ENCODE measurements at regions not wholly inside any gene's neighbourhood (a gene's known extent, or its start where the extent isn't known, plus 50 kb on each side); places are given as distances from the start of the nearest gene placed in this dataset.

GRCh38 chr13:111551204-111551820 is 230.9 kb downstream of the TEX29 start:
- DNase-seq (ENCODE audit: extremely low read depth, low read depth) = no peak

DNA sequence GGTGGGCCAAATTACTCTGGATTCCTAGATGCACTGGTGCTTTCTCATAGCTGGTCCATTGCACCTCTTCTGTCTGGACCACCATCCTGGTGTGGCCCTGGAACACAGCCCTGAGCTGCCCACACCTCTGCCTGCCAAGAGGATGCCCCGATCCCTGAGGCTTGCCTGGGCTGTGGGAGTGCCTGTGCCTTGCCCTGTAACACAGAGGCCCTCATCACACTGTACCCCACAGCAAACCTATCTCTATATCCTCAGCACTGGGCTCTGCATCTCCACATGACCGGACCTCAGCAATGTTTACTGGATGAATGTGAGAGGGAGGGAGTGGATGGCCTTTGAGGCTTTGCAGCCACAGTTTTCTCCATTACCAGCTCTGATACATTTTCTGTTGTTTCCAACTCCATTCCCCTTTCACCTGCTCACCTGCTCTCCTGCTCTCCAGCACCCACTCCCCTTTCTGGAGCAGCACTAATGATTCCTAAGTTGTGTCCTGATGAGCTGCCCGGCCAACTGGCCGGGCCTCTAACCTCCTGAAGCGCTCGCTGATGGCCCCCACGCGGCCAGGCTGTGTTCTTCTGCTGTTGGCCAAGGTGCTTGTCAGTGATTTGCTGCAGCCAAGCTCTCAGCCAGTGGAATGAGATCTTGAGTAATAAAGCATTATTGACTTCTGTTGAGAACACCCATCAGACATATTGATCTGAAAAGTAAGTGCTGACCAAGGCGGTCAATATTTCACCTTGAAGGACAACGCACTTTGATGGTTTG is 232.6 kb downstream of the TEX29 start:
- DNase-seq (ENCODE audit: extremely low read depth, low read depth) = no peak

GRCh38 chr13:111554539-111555267 is 234.3 kb downstream of the TEX29 start:
- DNase-seq (ENCODE audit: extremely low read depth, low read depth) = no peak

GRCh38 chr13:111555268-111555808 is 234.9 kb downstream of the TEX29 start:
- DNase-seq (ENCODE audit: extremely low read depth, low read depth) = no peak

DNA sequence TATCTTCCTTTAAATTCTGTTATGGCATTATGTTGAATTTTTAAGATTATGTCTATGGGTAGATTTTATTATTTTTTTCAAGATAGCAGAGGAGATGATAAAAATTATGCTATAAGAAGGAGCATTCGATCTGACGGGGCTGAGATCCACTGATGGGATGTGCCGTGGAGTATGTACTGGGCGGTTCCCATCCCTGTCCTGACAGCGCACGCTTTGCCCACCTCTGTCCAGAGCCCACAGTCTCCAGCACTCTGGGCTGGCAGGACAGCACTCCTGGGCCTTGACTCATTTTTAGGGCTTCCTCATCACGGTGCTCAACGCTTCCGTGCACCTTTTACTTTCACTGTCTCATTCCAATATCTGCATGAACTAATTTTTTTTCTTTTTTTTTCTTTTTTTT is 235.5 kb downstream of the TEX29 start:
- no peak for DNase-seq (ENCODE audit: extremely low read depth, low read depth)

DNA sequence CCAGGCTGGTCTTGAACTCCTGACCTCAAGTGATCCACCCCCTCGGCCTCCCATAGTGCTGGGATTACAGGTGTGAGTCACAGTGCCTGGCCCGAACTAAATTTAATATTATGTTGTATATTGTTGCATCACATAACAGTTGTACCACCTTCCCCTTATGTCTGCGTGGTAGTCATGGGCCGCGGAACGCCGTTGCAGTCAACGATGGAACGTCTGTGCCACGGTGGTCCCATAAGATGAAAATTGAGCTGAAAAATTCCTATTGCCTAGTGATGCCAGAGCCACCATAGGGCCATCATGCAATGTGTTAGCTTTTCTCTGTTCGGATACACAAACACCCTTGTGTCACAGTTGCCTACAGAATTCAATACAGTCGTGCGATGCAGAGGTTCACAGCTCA is 236.1 kb downstream of the TEX29 start:
- no peak for DNase-seq (ENCODE audit: extremely low read depth, low read depth)

DNA sequence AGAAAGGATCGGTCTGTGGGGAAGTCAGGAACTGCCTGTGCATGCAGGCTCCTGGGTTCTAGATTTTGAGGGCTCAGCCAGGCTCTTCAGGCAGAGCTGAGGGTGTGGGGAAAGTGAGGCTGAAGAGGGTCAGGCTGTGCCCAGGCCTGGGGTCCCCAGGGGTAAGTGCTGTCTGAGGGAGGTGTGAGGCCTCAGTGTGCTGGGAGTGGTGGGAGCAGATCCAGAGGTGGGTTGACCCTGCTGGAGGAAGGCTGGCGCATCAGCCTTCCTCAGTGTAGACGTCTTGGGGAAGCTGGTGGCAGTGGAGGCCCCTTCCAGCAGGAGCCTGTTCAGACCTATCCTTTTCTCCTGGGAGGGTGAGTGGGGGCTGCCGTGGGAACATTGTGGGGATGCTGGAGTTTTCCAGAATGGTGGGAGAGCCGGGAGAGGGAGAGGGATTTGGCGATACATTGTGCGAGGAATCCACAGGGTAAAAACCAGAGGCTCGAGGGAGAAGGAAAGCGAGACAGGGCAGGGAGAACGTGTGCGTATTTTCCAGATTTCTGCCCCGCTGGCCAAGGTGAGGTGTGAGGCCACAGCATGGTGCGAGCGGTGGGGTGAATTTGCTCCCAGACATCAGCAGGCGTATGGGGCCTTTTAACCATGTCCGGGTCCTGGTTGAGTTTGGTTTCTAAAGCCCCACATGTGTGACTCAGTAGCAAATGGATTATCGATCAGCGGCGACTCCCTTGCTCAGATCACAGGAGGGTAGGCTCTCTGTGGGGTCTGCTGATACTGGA is 237.7 kb downstream of the TEX29 start:
- DNase-seq (ENCODE audit: extremely low read depth, low read depth) = no peak

GRCh38 chr13:111558700-111559088 is 238.3 kb downstream of the TEX29 start:
- no peak for DNase-seq (ENCODE audit: extremely low read depth, low read depth)

DNA sequence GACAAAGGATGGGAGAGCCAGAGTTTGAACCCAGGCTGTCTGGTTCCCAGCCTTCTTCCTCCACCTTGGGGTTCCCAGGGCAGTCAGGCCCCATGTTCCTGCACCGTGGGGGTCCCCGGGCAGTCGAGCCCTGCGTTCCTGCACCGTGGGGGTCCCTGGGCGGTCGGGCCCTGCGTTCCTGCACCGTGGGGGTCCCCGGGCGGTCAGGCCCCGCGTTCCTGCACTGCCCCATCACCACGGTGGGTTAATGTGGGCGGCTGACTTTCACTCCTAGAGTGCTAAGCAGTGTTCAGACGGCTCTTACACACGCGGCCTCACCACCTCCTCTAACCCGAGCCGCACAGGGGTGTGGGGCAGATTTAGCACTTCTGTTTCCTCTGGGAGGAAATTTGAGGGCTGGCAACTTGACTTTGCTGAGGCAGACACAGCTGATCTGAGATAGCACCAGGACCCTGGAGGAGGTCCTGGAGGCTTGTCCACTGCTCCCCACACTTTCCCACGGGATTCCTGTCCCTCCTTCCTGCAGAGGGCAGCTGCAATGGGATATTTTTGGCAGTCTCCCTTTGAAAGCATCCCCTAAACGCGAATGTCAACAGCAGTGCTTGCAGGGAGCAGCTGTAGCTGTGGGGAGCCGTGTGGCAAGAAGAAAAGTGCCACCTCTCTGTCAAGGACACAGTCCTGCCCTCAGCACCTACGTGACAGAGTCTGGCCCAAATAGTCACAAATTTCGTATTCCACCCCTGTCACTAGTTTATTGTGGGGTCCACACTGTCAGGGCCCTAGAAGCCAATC is 239.4 kb downstream of the TEX29 start:
- DNase-seq (ENCODE audit: extremely low read depth, low read depth) = no peak

GRCh38 chr13:111561091-111561781 is 240.8 kb downstream of the TEX29 start:
- no peak for DNase-seq (ENCODE audit: extremely low read depth, low read depth)

- no peak for DNase-seq (ENCODE audit: extremely low read depth, low read depth)
These were observed 242.3 kb downstream of the TEX29 start for GRCh38 chr13:111562716-111563115.

GRCh38 chr13:111564606-111565005 is 244.2 kb downstream of the TEX29 start:
- DNase-seq (ENCODE audit: extremely low read depth, low read depth) = no peak

DNA sequence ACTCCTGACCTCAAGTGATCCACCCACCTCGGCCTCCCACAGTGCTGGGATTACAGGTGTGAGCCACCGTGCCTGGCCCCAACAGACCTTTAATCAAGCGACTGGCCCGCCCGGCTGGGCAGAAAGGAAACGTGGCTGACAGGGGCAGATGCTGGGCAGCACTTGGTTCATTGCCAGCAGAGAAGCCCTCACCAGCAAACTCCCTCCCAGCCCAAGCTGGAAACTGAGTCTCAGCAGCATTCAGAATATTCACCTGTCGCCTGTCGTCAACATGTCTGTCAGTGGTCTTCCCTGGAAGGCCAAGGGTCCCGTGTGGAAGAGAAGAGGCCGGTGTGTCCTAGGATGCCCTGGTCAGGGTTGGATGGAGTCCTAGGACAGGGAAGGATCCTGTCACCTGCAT is 245.0 kb downstream of the TEX29 start:
- no peak for DNase-seq (ENCODE audit: extremely low read depth, low read depth)

GRCh38 chr13:111566567-111566966 is 246.1 kb downstream of the TEX29 start:
- no peak for DNase-seq (ENCODE audit: extremely low read depth, low read depth)

GRCh38 chr13:111567637-111568036 is 247.2 kb downstream of the TEX29 start:
- DNase-seq (ENCODE audit: extremely low read depth, low read depth) = no peak

GRCh38 chr13:111568290-111568689 is 247.8 kb downstream of the TEX29 start:
- no peak for DNase-seq (ENCODE audit: extremely low read depth, low read depth)

DNA sequence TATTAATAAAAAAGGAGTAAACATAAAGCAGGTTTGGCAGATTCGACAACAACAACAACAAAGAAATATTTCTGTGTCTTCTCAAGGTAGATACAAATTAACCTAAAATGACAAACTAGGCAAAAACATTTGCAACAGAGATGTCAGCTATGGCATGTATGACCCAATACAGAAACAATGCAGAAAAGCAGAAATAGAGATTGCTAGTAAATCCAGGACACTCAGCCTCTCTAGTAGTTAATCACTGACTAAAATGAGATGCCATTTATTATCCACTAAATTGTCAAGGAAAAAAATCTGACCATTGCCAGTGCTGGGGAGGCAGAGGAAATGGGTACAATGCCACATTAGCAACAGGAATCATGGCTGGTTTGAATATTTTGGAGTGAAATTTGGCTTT is 250.5 kb downstream of the TEX29 start:
- no peak for DNase-seq (ENCODE audit: extremely low read depth, low read depth)

DNA sequence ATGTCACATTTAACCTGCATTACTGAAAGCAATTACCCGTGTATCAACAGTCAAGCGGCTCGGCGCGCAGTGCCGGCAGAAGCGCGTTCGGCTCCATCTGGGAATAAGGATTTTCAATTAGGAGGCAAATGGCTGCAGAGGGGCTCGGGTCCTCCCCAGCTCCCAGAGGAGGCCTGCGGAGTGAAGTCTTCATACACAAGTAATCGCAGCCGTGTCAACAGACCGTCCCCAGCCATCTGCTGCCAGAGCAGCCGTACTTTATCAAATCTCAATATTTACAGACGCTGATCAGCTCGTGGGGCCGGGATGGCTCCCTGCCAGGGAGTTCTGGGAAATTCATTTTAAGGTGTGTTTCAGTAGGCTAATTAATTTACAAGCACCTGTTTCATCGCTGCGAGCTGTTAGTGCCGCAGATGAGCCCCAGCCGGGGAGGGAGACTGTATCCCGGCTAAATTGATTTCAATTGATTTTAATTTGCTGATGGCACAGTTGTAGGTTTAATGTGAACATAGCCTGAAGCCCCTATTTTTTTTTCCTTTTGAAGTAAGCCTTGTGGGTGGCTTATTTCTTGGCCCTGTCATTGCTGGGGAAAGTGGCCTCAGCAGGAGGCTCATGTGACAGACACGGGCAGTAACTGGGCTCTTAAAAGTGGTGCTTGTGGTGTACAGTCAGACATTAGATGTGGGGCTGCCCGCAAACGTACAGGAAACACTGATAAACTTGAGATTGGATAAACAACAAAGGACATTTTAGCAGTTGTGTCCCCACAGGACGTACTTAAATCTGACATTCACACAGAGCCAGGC is 252.7 kb downstream of the TEX29 start:
- no peak for DNase-seq (ENCODE audit: extremely low read depth, low read depth)

DNA sequence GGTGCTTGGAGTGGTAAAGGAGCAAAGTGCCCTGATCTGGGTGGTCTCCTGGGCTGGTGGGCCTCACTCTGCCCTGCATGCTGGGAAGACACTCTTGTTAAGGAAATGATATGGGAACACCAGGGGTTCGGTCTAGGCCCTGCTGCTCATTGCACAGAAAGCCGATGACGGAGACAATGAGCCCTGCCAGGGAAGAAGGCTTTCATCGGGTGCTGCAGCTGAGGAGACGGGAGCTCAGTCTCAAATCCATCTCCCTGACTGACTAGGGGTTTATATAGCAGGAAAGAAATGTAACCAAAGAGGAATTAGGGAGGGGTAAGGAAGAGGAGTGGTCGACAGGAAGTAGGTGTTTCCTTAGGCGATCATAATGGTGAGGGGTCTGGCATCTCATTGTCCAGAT is 253.4 kb downstream of the TEX29 start:
- no peak for DNase-seq (ENCODE audit: extremely low read depth, low read depth)

Data from NCI-H460 (cell line).